Muscle of leg (tissue), 3 donors: ENCODE measurements at regions not wholly inside any gene's neighbourhood (a gene's known extent, or its start where the extent isn't known, plus 50 kb on each side); places are given as distances from the start of the nearest gene placed in this dataset.
A peak's percentile ranks its signal among the peaks of the same experiment; 100 is the strongest.

Source experiments
- DNase-seq: peaks from one replicate; pipeline ENCODE4 v3.0.0; 2013
- H3K27ac ChIP-seq: one replicate; pipeline ENCODE4 v1.5.1; 2013; ENCODE audit warnings: mild to moderate bottlenecking, low read length, control low read depth
- H3K27me3 ChIP-seq: one replicate; pipeline ENCODE4 v1.6.1; 2013; ENCODE audit warnings: low read length; ENCODE audit not compliant: control insufficient read depth, insufficient read depth
- H3K36me3 ChIP-seq: one replicate; pipeline ENCODE4 v1.6.1; 2013; ENCODE audit warnings: low read length; ENCODE audit not compliant: control insufficient read depth, insufficient read depth
- H3K4me1 ChIP-seq: one replicate; pipeline ENCODE4 v1.6.1; 2013; ENCODE audit warnings: low read length; ENCODE audit not compliant: control insufficient read depth, insufficient read depth
- H3K4me3 ChIP-seq: one replicate; pipeline ENCODE4 v1.5.1; 2013; ENCODE audit warnings: low read length, control low read depth
- H3K9me3 ChIP-seq: replicated peaks from 2 replicates; pipeline ENCODE4 v1.6.1; 2013; ENCODE audit warnings: low read depth, low read length; ENCODE audit not compliant: control insufficient read depth
- WGBS: methylation state at CpG from one replicate; pipeline ENCODE4 v1.1.5; 2013; ENCODE audit warnings: missing lambda C conversion rate; ENCODE audit not compliant: insufficient coverage; 5-methylcytosine and 5-hydroxymethylcytosine counted together

- DNase-seq, result peak; percentile 97
- Histone ChIP-seq H3K36me3 (no peaks in the 10 kb centered on the region), H3K27me3 (no peaks in the 10 kb centered on the region), H3K4me1 (peaks cover 22% of the 10 kb centered on the region), H3K27ac (peak overlapping the region; percentile 93), H3K9me3 (no peaks in the 10 kb centered on the region), H3K4me3 (no peak overlapping the region)
- no CpG with 5 or more reads among the region's 2 CpGs for WGBS
Observed at GRCh38 chr13:37212826-37213225, 107.4 kb upstream of the CSNK1A1L start.

DNA sequence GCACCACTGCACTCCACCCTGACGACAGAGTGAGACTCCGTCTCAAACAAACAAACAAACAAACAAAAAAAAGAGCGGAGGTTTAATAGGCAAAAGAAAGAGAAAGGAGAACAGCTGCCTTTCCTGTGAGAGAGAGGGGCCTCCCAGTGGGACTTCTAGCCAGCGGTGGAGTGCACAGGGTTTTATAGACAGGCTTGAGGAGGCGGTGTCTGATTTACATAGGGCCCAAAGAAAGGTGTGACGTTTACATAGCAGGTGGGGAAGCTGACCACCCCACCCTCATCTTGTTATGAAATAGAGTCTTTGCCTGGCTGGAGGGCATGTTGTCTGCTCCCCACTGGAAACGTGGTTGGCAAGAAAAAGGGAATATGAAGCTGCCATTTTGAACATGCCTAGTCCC, 106.0 kb upstream of the CSNK1A1L start:
- H3K27ac ChIP-seq, result peak overlapping the region; percentile 93
- DNase-seq, result peak; percentile 76
- no peak overlapping the region for H3K4me3 ChIP-seq
- no peaks in the 10 kb centered on the region for H3K36me3 ChIP-seq
- peaks cover 22% of the 10 kb centered on the region for H3K4me1 ChIP-seq
- H3K9me3 ChIP-seq, result no peaks in the 10 kb centered on the region
- 21% methylated on average over 3 of the region's 7 CpGs for WGBS
- H3K27me3 ChIP-seq, result no peaks in the 10 kb centered on the region

DNA sequence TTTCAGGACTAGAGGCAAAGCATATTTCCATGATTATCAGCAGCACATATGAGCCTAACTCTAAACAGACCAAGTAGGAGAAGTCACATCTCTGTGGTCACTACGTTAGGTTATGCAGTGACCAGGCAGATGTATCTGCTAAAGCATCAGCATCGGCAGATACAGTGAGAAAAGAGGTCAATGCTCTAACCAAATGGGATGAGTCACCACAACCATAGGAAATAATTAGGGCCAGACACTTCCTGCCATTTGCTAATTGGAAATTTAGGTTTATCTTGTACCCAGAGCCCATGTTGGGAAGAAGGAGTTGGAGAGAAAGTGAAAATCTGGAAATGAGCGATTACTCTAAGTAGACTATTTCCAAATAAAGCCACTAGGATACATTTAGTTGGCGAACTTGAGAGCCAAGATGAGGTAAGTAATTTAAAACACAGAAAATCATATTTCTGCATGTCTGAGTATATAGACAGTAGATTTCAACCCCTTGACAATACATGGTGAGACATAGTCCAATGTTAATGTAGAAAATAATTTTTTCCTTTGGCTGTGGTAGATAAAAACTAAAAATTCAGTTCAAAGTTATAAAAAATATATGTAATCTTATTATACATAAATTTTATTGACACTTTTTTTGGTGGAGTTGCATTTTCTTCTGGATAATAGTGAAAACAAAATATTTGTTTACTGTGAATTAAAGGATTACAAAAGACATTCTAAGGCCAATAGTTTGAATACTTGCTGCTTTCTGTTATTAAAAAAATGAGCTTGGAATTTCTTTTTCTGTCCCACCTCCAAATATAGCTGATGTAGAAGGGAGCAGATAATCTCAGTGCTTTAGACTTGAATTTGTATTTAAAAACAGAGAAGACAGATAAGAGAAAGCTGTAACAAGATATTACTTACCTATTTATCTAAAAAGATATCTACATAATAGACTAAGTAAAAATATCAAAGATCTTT, 104.4 kb upstream of the CSNK1A1L start:
- Histone ChIP-seq H3K4me1 (peaks cover 18% of the 10 kb centered on the region), H3K9me3 (no peaks in the 10 kb centered on the region), H3K4me3 (no peak overlapping the region), H3K27me3 (no peaks in the 10 kb centered on the region), H3K27ac (peak overlapping the region; percentile 93), H3K36me3 (no peaks in the 10 kb centered on the region)
- WGBS, result no CpG with 5 or more reads among the region's 4 CpGs
- peak; percentile 96 for DNase-seq

- WGBS, result no CpG with 5 or more reads among the region's 4 CpGs
- Histone ChIP-seq H3K27me3 (no peaks in the 10 kb centered on the region), H3K4me3 (no peak overlapping the region), H3K27ac (no peak overlapping the region), H3K4me1 (peaks cover 18% of the 10 kb centered on the region), H3K9me3 (no peaks in the 10 kb centered on the region), H3K36me3 (no peaks in the 10 kb centered on the region)
- DNase-seq, result no peak
Observed at GRCh38 chr13:37207691-37208451, 102.4 kb upstream of the CSNK1A1L start.

- Histone ChIP-seq H3K27me3 (no peaks in the 10 kb centered on the region), H3K4me3 (no peak overlapping the region), H3K36me3 (no peaks in the 10 kb centered on the region), H3K9me3 (no peaks in the 10 kb centered on the region), H3K27ac (no peak overlapping the region), H3K4me1 (no peaks in the 10 kb centered on the region)
- no peak for DNase-seq
- WGBS, result no CpG with 5 or more reads among the region's 2 CpGs
Observed at GRCh38 chr13:37202264-37202663, 96.8 kb upstream of the CSNK1A1L start.

DNA sequence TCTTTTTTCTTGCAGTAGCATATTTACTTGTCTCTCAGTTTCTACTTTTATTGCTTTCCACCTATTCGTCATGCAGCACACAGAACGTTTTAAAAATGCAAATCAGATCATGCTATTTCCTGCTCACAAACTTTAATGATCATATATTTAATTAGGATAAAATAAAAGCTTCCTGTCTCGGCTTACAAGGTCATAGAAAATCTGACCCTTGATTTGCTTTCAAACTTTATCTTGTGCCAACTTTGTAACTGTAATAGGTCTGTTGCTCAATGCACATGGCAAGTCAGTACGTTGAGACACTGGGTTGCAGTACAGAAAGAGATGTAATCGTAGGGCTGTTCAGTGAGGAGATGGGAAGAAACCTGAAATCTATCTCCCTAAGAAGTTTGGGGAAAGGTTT, 95.6 kb upstream of the CSNK1A1L start:
- no peaks in the 10 kb centered on the region for H3K27me3 ChIP-seq
- H3K9me3 ChIP-seq, result no peaks in the 10 kb centered on the region
- H3K36me3 ChIP-seq, result no peaks in the 10 kb centered on the region
- no peak for DNase-seq
- H3K4me1 ChIP-seq, result no peaks in the 10 kb centered on the region
- no peak overlapping the region for H3K4me3 ChIP-seq
- no peak overlapping the region for H3K27ac ChIP-seq
- WGBS, result 73% methylated on average over 2 of the region's 5 CpGs

DNA sequence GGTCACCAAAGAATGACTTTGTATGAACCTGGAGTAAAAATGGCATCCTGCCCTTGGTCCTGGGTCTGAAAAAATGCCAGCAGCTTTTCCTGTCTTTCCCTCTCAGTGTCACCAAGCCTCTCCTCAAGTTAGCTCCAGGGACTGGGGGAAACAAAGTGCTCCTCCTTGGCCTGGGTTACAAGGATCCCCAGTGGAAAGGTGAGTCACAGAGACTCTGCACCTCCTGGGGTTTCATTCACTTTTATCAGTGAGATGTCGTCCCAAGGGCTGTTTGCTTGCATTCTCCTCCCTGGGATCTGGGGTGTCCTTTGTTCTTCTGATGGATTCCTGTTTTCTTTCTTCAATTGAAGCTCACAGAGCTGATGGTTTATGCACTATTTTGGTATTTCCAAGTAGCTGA, 93.2 kb upstream of the CSNK1A1L start:
- WGBS, result 40% methylated on average over 1 of the region's 1 CpG
- H3K27ac ChIP-seq, result no peak overlapping the region
- no peak for DNase-seq
- H3K36me3 ChIP-seq, result no peaks in the 10 kb centered on the region
- H3K4me1 ChIP-seq, result no peaks in the 10 kb centered on the region
- no peak overlapping the region for H3K4me3 ChIP-seq
- no peaks in the 10 kb centered on the region for H3K27me3 ChIP-seq
- no peaks in the 10 kb centered on the region for H3K9me3 ChIP-seq

DNA sequence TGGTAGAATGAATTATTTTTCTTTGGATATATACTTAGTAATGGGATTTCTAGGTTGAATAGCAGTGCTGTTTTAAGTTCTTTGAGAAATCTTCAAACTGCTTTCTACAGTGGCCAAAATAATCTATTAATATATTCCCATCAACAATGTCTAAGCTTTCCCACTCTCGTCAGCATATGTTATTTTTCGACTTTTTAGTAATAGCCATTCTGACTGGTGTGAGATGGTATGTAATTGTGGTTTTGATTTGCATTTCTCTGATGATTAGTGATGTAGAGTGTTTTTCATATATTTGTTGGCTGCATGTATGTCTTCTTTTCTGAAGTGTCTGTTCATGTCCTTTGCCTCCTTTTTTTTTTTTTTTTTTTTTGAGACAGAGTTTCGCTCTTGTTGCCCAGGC, 90.2 kb upstream of the CSNK1A1L start:
- no peaks in the 10 kb centered on the region for H3K27me3 ChIP-seq
- DNase-seq, result no peak
- WGBS, result no CpG with 5 or more reads among the region's 3 CpGs
- no peaks in the 10 kb centered on the region for H3K4me1 ChIP-seq
- no peaks in the 10 kb centered on the region for H3K9me3 ChIP-seq
- H3K4me3 ChIP-seq, result no peak overlapping the region
- H3K27ac ChIP-seq, result no peak overlapping the region
- H3K36me3 ChIP-seq, result no peaks in the 10 kb centered on the region

DNA sequence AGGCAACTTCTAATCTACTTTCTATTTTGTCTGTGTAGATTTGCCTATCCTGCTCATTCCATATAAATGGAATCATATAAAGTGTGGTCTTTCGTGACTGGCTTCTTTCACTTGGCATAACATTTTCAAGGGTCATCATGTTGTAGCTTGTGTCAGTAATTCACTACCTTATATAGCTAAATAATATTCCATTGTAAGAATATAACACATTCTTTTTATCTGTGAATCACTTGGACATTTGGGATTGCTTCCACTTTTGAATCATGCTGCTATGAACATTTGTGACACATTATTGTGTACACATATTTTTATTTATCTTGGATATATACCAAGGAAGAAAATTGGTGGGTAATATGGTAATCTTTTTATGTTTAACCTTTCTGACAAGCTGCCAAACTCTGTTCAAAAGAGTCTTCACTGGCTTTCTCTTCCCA, 89.0 kb upstream of the CSNK1A1L start:
- H3K4me3 ChIP-seq, result no peak overlapping the region
- WGBS, result no CpG with 5 or more reads among the region's 1 CpG
- no peaks in the 10 kb centered on the region for H3K27me3 ChIP-seq
- no peaks in the 10 kb centered on the region for H3K36me3 ChIP-seq
- no peak for DNase-seq
- H3K9me3 ChIP-seq, result no peaks in the 10 kb centered on the region
- H3K27ac ChIP-seq, result no peak overlapping the region
- no peaks in the 10 kb centered on the region for H3K4me1 ChIP-seq

GRCh38 chr13:37192956-37193355, 87.5 kb upstream of the CSNK1A1L start:
- H3K36me3 ChIP-seq, result no peaks in the 10 kb centered on the region
- no peaks in the 10 kb centered on the region for H3K4me1 ChIP-seq
- no peak overlapping the region for H3K4me3 ChIP-seq
- no peak overlapping the region for H3K27ac ChIP-seq
- H3K9me3 ChIP-seq, result no peaks in the 10 kb centered on the region
- no peak for DNase-seq
- WGBS, result 83% methylated on average over 1 of the region's 2 CpGs
- no peaks in the 10 kb centered on the region for H3K27me3 ChIP-seq
